Natural killer cell (primary cell): ENCODE measurements at regions not wholly inside any gene's neighbourhood (a gene's known extent, or its start where the extent isn't known, plus 50 kb on each side); places are given as distances from the start of the nearest gene placed in this dataset.

Source experiments
- ATAC-seq, 3 donors: fragments of 150-1000 bp in 2 of 3; fragments of 200-7000 bp in 1 of 3; cut with Tn5 transposase; 1 replicate in 1 of 3; 2 replicates in 2 of 3; pipeline ENCODE4 v1.10.0; 2021; ENCODE audit warnings: mild to moderate bottlenecking in 2 of 3, moderate library complexity in 2 of 3
- DNase-seq, 2 donors: peaks; one replicate each; pipeline versions ENCODE4 v3.0.0 to v3.0.0-alpha.2; 2013 to 2021; ENCODE audit warnings: mixed read lengths in 1 of 2
- H3K27ac ChIP-seq: one replicate; pipeline ENCODE4 v1.5.1; 2013; ENCODE audit warnings: mild to moderate bottlenecking, low read length
- H3K27me3 ChIP-seq: one replicate; pipeline ENCODE4 v1.6.1; 2013; ENCODE audit warnings: low read length; ENCODE audit not compliant: control insufficient read depth, insufficient read depth
- H3K36me3 ChIP-seq: one replicate; pipeline ENCODE4 v1.6.1; 2013; ENCODE audit warnings: low read length; ENCODE audit not compliant: control insufficient read depth, insufficient read depth
- H3K4me1 ChIP-seq: one replicate; pipeline ENCODE4 v1.6.1; 2013; ENCODE audit warnings: low read length; ENCODE audit not compliant: control insufficient read depth, insufficient read depth
- H3K4me3 ChIP-seq: one replicate; pipeline ENCODE4 v1.5.1; 2013; ENCODE audit warnings: low read length
- H3K9me3 ChIP-seq: one replicate; pipeline ENCODE4 v1.6.1; 2013; ENCODE audit warnings: low read length; ENCODE audit not compliant: control insufficient read depth, insufficient read depth
- H3K27ac Mint-ChIP-seq, 2 donors: one replicate each; pipeline ENCODE4 v1.8.0; 2022; ENCODE audit warnings: mild to moderate bottlenecking in 2 of 2, mixed read lengths in 2 of 2, moderate library complexity in 1 of 2
- H3K27me3 Mint-ChIP-seq, 2 donors: one replicate each; pipeline ENCODE4 v1.8.0; 2022; ENCODE audit warnings: low read depth in 2 of 2, mixed read lengths in 2 of 2
- H3K36me3 Mint-ChIP-seq: one replicate; pipeline ENCODE4 v1.8.0; 2022; ENCODE audit warnings: mixed read lengths
- H3K4me1 Mint-ChIP-seq, 2 donors: one replicate each; pipeline ENCODE4 v1.8.0; 2022; ENCODE audit warnings: mixed read lengths in 2 of 2
- H3K4me3 Mint-ChIP-seq: one replicate; pipeline ENCODE4 v1.8.0; 2022; ENCODE audit warnings: mild to moderate bottlenecking, moderate library complexity, mixed read lengths
- H3K9me3 Mint-ChIP-seq, 2 donors: one replicate each; pipeline ENCODE4 v1.8.0; 2022; ENCODE audit warnings: mixed read lengths in 2 of 2
- WGBS: methylation state at CpG from one replicate; pipeline ENCODE4 v1.1.7; 2013; ENCODE audit warnings: missing lambda C conversion rate; ENCODE audit not compliant: insufficient coverage; 5-methylcytosine and 5-hydroxymethylcytosine counted together
- intact Hi-C: fragments of 100-400 bp; cut with micrococcal nuclease; formaldehyde crosslinking; loops from one replicate; pipeline ENCODE4 v1.14.2; 2022
- TF ChIP-seq, protein P1 (sequence below): fragments of 200-600 bp; IDR thresholded peaks from one replicate; pipeline ENCODE4 v1.8.0; 2022; ENCODE audit warnings: antibody characterized with exemption

DNA sequence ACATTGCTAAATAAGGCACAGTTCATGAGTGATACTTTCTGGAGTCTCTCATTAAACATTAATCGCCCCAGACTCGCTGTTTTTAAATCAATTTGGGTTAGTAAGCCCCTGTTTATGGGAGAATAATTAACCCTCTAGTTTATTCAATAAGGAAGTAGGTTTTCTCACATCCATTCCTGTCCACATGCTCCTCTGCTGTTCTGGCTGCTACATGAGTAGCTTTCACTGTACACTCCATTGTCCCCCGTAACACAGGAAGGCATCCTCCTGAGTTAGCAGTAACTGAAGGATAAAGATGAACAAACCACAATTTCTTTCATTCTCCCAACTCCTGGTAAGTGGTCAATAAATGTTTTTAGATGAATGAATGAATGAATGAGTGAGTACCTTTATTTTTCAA, 378.5 kb downstream of the DIPK2A start:
- TF ChIP-seq, protein P1, sequence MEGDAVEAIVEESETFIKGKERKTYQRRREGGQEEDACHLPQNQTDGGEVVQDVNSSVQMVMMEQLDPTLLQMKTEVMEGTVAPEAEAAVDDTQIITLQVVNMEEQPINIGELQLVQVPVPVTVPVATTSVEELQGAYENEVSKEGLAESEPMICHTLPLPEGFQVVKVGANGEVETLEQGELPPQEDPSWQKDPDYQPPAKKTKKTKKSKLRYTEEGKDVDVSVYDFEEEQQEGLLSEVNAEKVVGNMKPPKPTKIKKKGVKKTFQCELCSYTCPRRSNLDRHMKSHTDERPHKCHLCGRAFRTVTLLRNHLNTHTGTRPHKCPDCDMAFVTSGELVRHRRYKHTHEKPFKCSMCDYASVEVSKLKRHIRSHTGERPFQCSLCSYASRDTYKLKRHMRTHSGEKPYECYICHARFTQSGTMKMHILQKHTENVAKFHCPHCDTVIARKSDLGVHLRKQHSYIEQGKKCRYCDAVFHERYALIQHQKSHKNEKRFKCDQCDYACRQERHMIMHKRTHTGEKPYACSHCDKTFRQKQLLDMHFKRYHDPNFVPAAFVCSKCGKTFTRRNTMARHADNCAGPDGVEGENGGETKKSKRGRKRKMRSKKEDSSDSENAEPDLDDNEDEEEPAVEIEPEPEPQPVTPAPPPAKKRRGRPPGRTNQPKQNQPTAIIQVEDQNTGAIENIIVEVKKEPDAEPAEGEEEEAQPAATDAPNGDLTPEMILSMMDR, result no peak
- no peak for ATAC-seq
- H3K4me3 ChIP-seq, result no peak overlapping the region
- H3K36me3 Mint-ChIP-seq, result no peaks in the 10 kb centered on the region
- H3K36me3 ChIP-seq, result no peaks in the 10 kb centered on the region
- H3K27ac Mint-ChIP-seq, result no peak overlapping the region
- intact Hi-C loops, result no loop called here
- H3K27me3 ChIP-seq, result no peaks in the 10 kb centered on the region
- 100% methylated on average over 3 of the region's 3 CpGs for WGBS
- H3K4me3 Mint-ChIP-seq, result no peak overlapping the region
- no peaks in the 10 kb centered on the region for H3K27me3 Mint-ChIP-seq
- H3K4me1 ChIP-seq, result no peaks in the 10 kb centered on the region
- H3K9me3 Mint-ChIP-seq, result peaks cover 0 to 2% of the 10 kb centered on the region in 2 donors
- no peak overlapping the region for H3K27ac ChIP-seq
- H3K9me3 ChIP-seq, result no peaks in the 10 kb centered on the region
- H3K4me1 Mint-ChIP-seq, result no peaks in the 10 kb centered on the region
- no peak for DNase-seq

DNA sequence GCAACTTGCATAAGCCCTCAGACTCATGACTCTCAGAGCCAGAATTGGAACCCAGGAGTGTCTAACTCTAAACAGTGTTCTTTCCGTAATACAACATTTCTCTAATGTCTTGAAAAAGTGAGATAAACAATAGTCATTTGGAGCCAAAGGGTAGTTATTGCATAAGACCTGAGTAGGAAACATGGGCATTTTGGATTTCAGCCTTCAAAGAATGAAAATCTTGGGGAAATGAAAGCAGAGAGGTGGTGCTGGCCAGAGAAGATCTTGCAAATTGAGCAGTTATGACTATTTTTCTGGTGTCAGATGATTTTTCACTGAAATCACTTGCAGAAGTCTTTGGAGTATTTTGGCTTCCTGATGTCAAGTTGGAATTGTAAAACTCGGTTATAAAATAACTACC, 379.4 kb downstream of the DIPK2A start:
- Mint-ChIP-seq H3K36me3 (no peaks in the 10 kb centered on the region), H3K9me3 (peaks cover 0 to 2% of the 10 kb centered on the region in 2 donors), H3K4me1 (no peaks in the 10 kb centered on the region), H3K27me3 (no peaks in the 10 kb centered on the region), H3K4me3 (no peak overlapping the region), H3K27ac (no peak overlapping the region)
- DNase-seq (no peak), ATAC-seq (no peak)
- intact Hi-C loops, result no loop called here
- TF ChIP-seq, protein P1, result no peak
- Histone ChIP-seq H3K27me3 (no peaks in the 10 kb centered on the region), H3K4me1 (no peaks in the 10 kb centered on the region), H3K4me3 (no peak overlapping the region), H3K36me3 (no peaks in the 10 kb centered on the region), H3K9me3 (no peaks in the 10 kb centered on the region), H3K27ac (no peak overlapping the region)
- 80% methylated on average over 1 of the region's 2 CpGs for WGBS

DNA sequence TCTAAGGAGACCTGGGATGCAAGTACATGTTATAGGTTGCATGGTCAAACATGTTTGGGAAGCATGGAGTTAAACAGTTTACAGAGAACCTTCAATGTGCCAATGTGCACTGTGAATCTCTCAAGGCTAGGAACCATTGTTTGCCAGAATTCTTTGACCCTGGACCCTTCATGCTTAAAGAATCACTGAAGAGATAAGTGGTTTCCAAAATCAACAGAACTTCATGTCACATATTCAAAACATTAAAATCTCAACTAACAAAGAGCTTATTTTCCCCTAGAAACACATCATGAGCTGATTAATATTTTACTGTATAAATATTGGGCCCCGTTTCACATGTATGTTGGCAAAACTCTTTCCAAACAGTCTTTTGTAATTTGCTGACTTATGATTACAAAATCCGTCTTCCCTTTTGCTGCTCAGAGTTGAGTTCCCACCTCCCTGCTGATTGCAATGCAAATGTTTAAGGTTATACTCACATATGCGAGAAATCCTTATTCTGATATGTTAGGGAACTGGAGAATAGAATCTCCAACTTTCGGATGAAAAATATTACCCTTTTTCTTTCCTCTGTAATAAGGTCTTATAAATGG, 380.2 kb downstream of the DIPK2A start:
- H3K4me3 ChIP-seq, result no peak overlapping the region
- Mint-ChIP-seq H3K27ac (no peak overlapping the region), H3K36me3 (no peaks in the 10 kb centered on the region), H3K4me1 (no peaks in the 10 kb centered on the region), H3K27me3 (no peaks in the 10 kb centered on the region), H3K4me3 (no peak overlapping the region), H3K9me3 (peaks cover 0 to 2% of the 10 kb centered on the region in 2 donors)
- H3K36me3 ChIP-seq, result no peaks in the 10 kb centered on the region
- H3K9me3 ChIP-seq, result no peaks in the 10 kb centered on the region
- intact Hi-C loops, result no loop called here
- H3K4me1 ChIP-seq, result no peaks in the 10 kb centered on the region
- no peaks in the 10 kb centered on the region for H3K27me3 ChIP-seq
- DNase-seq (no peak), ATAC-seq (no peak)
- TF ChIP-seq, protein P1, result no peak
- H3K27ac ChIP-seq, result no peak overlapping the region
- 87% methylated on average over 2 of the region's 4 CpGs for WGBS

DNA sequence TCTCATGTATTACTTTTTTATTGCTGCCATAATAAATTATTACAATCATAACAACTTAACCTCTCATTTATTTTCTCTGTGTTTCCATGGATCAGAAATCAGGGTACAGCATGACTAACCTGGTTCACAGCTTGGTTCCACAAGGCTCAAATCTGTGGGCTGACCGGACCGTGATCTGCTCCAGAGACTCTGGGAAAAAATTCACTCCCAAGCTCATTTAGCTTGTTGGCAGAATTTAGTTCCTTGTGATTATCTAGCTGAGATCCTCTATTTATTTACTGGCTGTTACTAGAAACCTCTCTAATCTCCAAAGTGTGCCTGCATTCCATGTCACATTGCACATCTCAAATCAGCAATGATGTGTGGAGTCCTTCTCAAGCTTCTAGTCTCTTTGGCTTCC, 386.6 kb downstream of the DIPK2A start:
- intact Hi-C loops, result no loop called here
- no peak for ATAC-seq
- WGBS, result 46% methylated on average over 2 of the region's 2 CpGs

More for the DNA sequence above, 386.6 kb downstream of the DIPK2A start:
- no peak overlapping the region for H3K27ac ChIP-seq
- Mint-ChIP-seq H3K4me3 (no peak overlapping the region), H3K27ac (no peak overlapping the region), H3K36me3 (no peaks in the 10 kb centered on the region), H3K9me3 (peaks cover 3 to 8% of the 10 kb centered on the region in 2 donors), H3K4me1 (no peaks in the 10 kb centered on the region), H3K27me3 (no peaks in the 10 kb centered on the region)
- H3K4me1 ChIP-seq, result no peaks in the 10 kb centered on the region
- no peaks in the 10 kb centered on the region for H3K36me3 ChIP-seq
- DNase-seq, result no peak
- TF ChIP-seq, protein P1, result no peak
- H3K27me3 ChIP-seq, result no peaks in the 10 kb centered on the region
- no peak overlapping the region for H3K4me3 ChIP-seq
- H3K9me3 ChIP-seq, result no peaks in the 10 kb centered on the region
